COLO829 (cell line): ENCODE measurements at regions not wholly inside any gene's neighbourhood (a gene's known extent, or its start where the extent isn't known, plus 50 kb on each side); places are given as distances from the start of the nearest gene placed in this dataset.

Experiments used
- DNase-seq: peaks from one replicate; pipeline ENCODE4 v3.0.0; 2012; ENCODE audit warnings: low spot score

- no peak for DNase-seq
These were observed 158.2 kb downstream of the BARHL2 start for GRCh38 chr1:90558754-90559378.

GRCh38 chr1:90558126-90558525, 159.0 kb downstream of the BARHL2 start:
- DNase-seq, result no peak

- DNase-seq, result no peak
These were observed 159.4 kb downstream of the BARHL2 start for GRCh38 chr1:90557706-90558105.

GRCh38 chr1:90550626-90551406, 166.3 kb downstream of the BARHL2 start:
- DNase-seq, result no peak

GRCh38 chr1:90544356-90544755, 172.7 kb downstream of the BARHL2 start:
- no peak for DNase-seq

GRCh38 chr1:90537606-90538362, 179.3 kb downstream of the BARHL2 start:
- no peak for DNase-seq

- DNase-seq, result no peak
These were observed 182.3 kb downstream of the BARHL2 start for GRCh38 chr1:90534663-90535295.

GRCh38 chr1:90534116-90534515, 183.0 kb downstream of the BARHL2 start:
- DNase-seq, result no peak

GRCh38 chr1:90526954-90527353, 190.1 kb downstream of the BARHL2 start:
- DNase-seq, result no peak

GRCh38 chr1:90522432-90522831, 194.7 kb downstream of the BARHL2 start:
- no peak for DNase-seq

- DNase-seq, result no peak
These were observed 203.1 kb downstream of the BARHL2 start for GRCh38 chr1:90513956-90514355.

- no peak for DNase-seq
These were observed 204.7 kb downstream of the BARHL2 start for GRCh38 chr1:90512441-90512840.

- DNase-seq, result no peak
These were observed 207.0 kb downstream of the BARHL2 start for GRCh38 chr1:90510143-90510542.

GRCh38 chr1:90509225-90510048, 207.7 kb downstream of the BARHL2 start:
- no peak for DNase-seq

- DNase-seq, result no peak
These were observed 208.5 kb downstream of the BARHL2 start for GRCh38 chr1:90508376-90509167.

- no peak for DNase-seq
These were observed 209.9 kb downstream of the BARHL2 start for GRCh38 chr1:90507173-90507572.

GRCh38 chr1:90505806-90506205, 211.3 kb downstream of the BARHL2 start:
- DNase-seq, result no peak

- no peak for DNase-seq
These were observed 212.6 kb downstream of the BARHL2 start for GRCh38 chr1:90504509-90504908.

- DNase-seq, result no peak
These were observed 214.4 kb downstream of the BARHL2 start for GRCh38 chr1:90502696-90503095.

- no peak for DNase-seq
These were observed 214.9 kb downstream of the BARHL2 start for GRCh38 chr1:90502194-90502593.

GRCh38 chr1:90501281-90501680, 215.8 kb downstream of the BARHL2 start:
- no peak for DNase-seq
